ENCODE measurements at regions not wholly inside any gene's neighbourhood (a gene's known extent, or its start where the extent isn't known, plus 50 kb on each side); places are given as distances from the start of the nearest gene placed in this dataset.

GRCh38 chr4:151865744-151866591 lies 105.2 kb upstream of the GATB start:
- H3K4me1 ChIP-seq (ENCODE audit: control insufficient read depth, insufficient read depth, low read length) = no peaks in the 10 kb centered on the region
- no peak overlapping the region for H3K27ac ChIP-seq (ENCODE audit: extremely low read depth, low read depth, low read length)
- TF ChIP-seq ZNF664 (tag by site-specific recombination; IDR thresholded peaks at IDR 0.05) (no peak), ZNF626 (tag by site-specific recombination; IDR thresholded peaks at IDR 0.05) (no peak), ZBTB8A (tag by site-specific recombination; IDR thresholded peaks at IDR 0.05) (no peak), ZNF707 (tag by site-specific recombination; IDR thresholded peaks at IDR 0.05) (no peak)
- no peak overlapping the region for H3K4me3 ChIP-seq (ENCODE audit: low read depth, low read length)
- H3K36me3 ChIP-seq (ENCODE audit: control insufficient read depth in 2 of 2, insufficient read depth in 1 of 2, low read length in 2 of 2) = no peaks in the 10 kb centered on the region
- ChIA-PET CTCF (interaction anchor here (0.7 kb wide), 1 partner anchor 45 kb away, joined by 3 read pairs; no protein-coding TSS in a partner anchor), POLR2A (interaction anchor here (0.7 kb wide), 1 partner anchor 35 kb away, joined by 4 read pairs; no protein-coding TSS in a partner anchor)
- no peaks in the 10 kb centered on the region for H3K9me3 ChIP-seq (ENCODE audit: control insufficient read depth, insufficient read depth, low read depth, low read length)

- Histone ChIP-seq H3K4me1 (ENCODE audit: control insufficient read depth, insufficient read depth, low read length) (no peaks in the 10 kb centered on the region), H3K9me3 (ENCODE audit: control insufficient read depth, insufficient read depth, low read depth, low read length) (no peaks in the 10 kb centered on the region), H3K27ac (ENCODE audit: extremely low read depth, low read depth, low read length) (no peak overlapping the region), H3K36me3 (ENCODE audit: control insufficient read depth in 2 of 2, insufficient read depth in 1 of 2, low read length in 2 of 2) (no peaks in the 10 kb centered on the region), H3K4me3 (ENCODE audit: low read depth, low read length) (no peak overlapping the region)
- ChIA-PET CTCF (interaction anchor here (0.6 kb wide), 1 partner anchor 601 kb away, joined by 3 read pairs; no protein-coding TSS in a partner anchor), POLR2A (no interaction called here)
- TF ChIP-seq ZNF112 (tag by site-specific recombination; IDR thresholded peaks at IDR 0.05) = no peak
- TF ChIP-seq RBAK (tag by site-specific recombination; IDR thresholded peaks at IDR 0.05) = no peak
- TF ChIP-seq ZNF544 (tag by site-specific recombination; IDR thresholded peaks at IDR 0.05) = no peak
- TF ChIP-seq ZNF266 (tag by site-specific recombination; IDR thresholded peaks at IDR 0.05; ENCODE audit: low read depth) = no peak
- no peak for TF ChIP-seq MZF1 (tag by site-specific recombination; IDR thresholded peaks at IDR 0.05; ENCODE audit: borderline replicate concordance)
- no peak for TF ChIP-seq ZNF132 (tag by site-specific recombination; IDR thresholded peaks at IDR 0.05; ENCODE audit: borderline replicate concordance)
- no peak for TF ChIP-seq ZNF518A (tag by site-specific recombination; conservative IDR thresholded peaks at IDR 0.05; ENCODE audit: low read depth)
- no peak for TF ChIP-seq ZNF398 (tag by site-specific recombination; IDR thresholded peaks at IDR 0.05)
- TF ChIP-seq FEZF1 (tag by site-specific recombination; IDR thresholded peaks at IDR 0.05) = no peak
- no peak for TF ChIP-seq ZBTB11 (tag by site-specific recombination; conservative IDR thresholded peaks at IDR 0.05; ENCODE audit: low read depth)
- no peak for TF ChIP-seq ZBTB49 (tag by site-specific recombination; IDR thresholded peaks at IDR 0.05; ENCODE audit: low read depth)
- TF ChIP-seq ZSCAN18 (tag by site-specific recombination; IDR thresholded peaks at IDR 0.05) = no peak
Measured at GRCh38 chr4:151865312-151865711, 104.5 kb upstream of the GATB start.
